HFF-Myc (cell line): ENCODE measurements at regions not wholly inside any gene's neighbourhood (a gene's known extent, or its start where the extent isn't known, plus 50 kb on each side); places are given as distances from the start of the nearest gene placed in this dataset.

Source experiments
- DNase-seq: peaks from one replicate; pipeline ENCODE4 v3.0.0-alpha.2; 2011; ENCODE audit warnings: low read depth; ENCODE audit errors: extremely low read depth
- H3K4me3 ChIP-seq: replicated peaks from 2 replicates; pipeline ENCODE4 v1.5.1; 2011; ENCODE audit warnings: low read depth, mild to moderate bottlenecking, control low read depth, low read length
- TF ChIP-seq, protein P1 (sequence below): IDR thresholded peaks from 2 replicates; pipeline ENCODE4 v1.5.1; 2012; ENCODE audit warnings: mild to moderate bottlenecking, low read depth, low read length, control low read depth; ENCODE audit errors: missing control alignments

DNA sequence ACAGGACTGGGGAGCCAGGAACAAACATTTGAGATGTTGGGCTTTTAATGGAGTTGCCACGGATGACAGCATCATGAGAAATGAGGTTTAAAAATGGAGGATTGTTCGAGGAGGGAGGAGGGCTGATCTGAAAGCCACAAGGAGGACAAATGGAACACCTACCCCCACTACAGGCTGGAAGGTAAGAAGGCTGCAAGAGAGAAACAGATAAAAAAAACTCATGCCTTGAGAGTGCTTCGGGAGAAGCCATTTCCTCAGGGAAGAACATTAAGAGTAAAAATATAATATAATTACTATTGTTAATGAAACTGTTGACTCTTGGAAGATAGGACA is 119.5 kb upstream of the MAP9 start:
- TF ChIP-seq, protein P1, sequence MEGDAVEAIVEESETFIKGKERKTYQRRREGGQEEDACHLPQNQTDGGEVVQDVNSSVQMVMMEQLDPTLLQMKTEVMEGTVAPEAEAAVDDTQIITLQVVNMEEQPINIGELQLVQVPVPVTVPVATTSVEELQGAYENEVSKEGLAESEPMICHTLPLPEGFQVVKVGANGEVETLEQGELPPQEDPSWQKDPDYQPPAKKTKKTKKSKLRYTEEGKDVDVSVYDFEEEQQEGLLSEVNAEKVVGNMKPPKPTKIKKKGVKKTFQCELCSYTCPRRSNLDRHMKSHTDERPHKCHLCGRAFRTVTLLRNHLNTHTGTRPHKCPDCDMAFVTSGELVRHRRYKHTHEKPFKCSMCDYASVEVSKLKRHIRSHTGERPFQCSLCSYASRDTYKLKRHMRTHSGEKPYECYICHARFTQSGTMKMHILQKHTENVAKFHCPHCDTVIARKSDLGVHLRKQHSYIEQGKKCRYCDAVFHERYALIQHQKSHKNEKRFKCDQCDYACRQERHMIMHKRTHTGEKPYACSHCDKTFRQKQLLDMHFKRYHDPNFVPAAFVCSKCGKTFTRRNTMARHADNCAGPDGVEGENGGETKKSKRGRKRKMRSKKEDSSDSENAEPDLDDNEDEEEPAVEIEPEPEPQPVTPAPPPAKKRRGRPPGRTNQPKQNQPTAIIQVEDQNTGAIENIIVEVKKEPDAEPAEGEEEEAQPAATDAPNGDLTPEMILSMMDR, result no peak
- no peak for DNase-seq
- H3K4me3 ChIP-seq, result no peak overlapping the region

GRCh38 chr4:155495572-155496293 is 119.0 kb upstream of the MAP9 start:
- no peak overlapping the region for H3K4me3 ChIP-seq
- no peak for DNase-seq
- TF ChIP-seq, protein P1, result no peak

GRCh38 chr4:155494037-155494718 is 117.4 kb upstream of the MAP9 start:
- TF ChIP-seq, protein P1, result no peak
- no peak overlapping the region for H3K4me3 ChIP-seq
- no peak for DNase-seq

DNA sequence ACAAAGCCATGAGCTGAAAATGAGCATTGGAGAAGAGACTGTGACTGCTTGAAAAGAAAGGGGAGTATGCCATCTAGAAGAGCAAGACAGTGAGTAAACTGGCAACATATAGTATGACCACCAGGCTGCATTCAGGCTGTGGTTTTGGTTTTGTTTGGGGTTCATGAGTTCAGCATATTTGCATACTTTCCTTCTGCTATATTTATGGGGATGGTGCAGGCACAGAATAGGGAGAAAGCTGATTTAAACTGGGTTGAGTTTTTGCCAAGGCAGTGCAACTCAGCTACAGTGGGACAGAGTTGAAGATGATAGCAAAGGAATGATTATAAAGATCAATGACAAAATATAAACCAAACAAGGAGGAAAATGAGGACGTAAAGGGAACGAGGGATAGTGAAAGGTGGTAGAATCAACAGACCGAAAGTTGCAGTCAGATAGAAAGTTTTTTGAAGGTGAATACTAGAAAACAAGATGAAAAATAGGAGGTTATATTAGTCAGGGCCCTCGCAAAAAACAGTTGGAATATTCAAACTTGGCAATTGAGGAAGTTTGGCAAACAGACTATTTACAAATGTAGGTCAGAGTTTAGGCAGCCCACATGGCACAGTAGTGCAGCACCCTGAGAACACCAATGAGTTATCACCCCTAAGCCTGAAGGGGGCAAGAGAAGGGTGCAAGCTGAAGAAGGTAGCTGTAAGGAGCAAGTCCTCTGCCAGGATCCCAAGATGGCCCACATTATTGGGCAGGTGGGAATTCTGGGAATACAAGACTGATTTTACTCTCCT is 114.8 kb upstream of the MAP9 start:
- DNase-seq, result no peak
- no peak overlapping the region for H3K4me3 ChIP-seq
- TF ChIP-seq, protein P1, result no peak

DNA sequence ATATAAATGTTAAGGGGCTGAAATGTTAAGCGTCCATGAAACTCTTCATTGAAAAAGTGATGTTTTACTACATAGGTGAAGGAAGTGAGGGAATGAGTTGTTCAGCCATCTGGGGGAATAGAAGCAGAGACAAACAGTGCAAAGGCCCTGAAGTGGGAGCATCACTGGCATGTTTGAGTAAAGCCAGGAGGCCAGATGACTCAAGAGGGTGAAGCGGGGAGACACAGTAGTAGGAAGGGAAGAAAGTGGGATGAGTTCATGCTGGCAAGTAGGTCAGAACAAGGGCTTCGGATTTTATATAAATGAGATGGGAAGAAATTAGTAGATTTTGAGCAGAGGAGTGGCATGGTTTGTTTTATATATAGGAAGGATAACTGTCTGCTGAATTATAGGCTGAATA is 112.5 kb upstream of the MAP9 start:
- no peak overlapping the region for H3K4me3 ChIP-seq
- TF ChIP-seq, protein P1, result no peak
- DNase-seq, result no peak

- TF ChIP-seq, protein P1, result no peak
- no peak overlapping the region for H3K4me3 ChIP-seq
- no peak for DNase-seq
Measured at GRCh38 chr4:155488691-155489090, 111.9 kb upstream of the MAP9 start.
